Panc1 (cell line): ENCODE measurements at regions not wholly inside any gene's neighbourhood (a gene's known extent, or its start where the extent isn't known, plus 50 kb on each side); places are given as distances from the start of the nearest gene placed in this dataset.

ENCODE experiments used
- POLR2AphosphoS5 ChIP-seq: IDR thresholded peaks from 2 replicates; pipeline ENCODE4 v1.6.1; 2012; ENCODE audit warnings: mild to moderate bottlenecking, low read depth, low read length, moderate library complexity
- TF ChIP-seq, protein P1 (sequence below): fragments of 450-650 bp; IDR thresholded peaks from 2 replicates; pipeline ENCODE4 v1.5.1; 2017; ENCODE audit warnings: mild to moderate bottlenecking

GRCh38 chr20:48003021-48003420, 217.7 kb upstream of the SULF2 start:
- no peak for TF ChIP-seq POLR2AphosphoS5
- TF ChIP-seq, protein P1, sequence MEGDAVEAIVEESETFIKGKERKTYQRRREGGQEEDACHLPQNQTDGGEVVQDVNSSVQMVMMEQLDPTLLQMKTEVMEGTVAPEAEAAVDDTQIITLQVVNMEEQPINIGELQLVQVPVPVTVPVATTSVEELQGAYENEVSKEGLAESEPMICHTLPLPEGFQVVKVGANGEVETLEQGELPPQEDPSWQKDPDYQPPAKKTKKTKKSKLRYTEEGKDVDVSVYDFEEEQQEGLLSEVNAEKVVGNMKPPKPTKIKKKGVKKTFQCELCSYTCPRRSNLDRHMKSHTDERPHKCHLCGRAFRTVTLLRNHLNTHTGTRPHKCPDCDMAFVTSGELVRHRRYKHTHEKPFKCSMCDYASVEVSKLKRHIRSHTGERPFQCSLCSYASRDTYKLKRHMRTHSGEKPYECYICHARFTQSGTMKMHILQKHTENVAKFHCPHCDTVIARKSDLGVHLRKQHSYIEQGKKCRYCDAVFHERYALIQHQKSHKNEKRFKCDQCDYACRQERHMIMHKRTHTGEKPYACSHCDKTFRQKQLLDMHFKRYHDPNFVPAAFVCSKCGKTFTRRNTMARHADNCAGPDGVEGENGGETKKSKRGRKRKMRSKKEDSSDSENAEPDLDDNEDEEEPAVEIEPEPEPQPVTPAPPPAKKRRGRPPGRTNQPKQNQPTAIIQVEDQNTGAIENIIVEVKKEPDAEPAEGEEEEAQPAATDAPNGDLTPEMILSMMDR, result no peak
